HepG2 (cell line): ENCODE measurements at regions not wholly inside any gene's neighbourhood (a gene's known extent, or its start where the extent isn't known, plus 50 kb on each side); places are given as distances from the start of the nearest gene placed in this dataset.

Experiments
- ATAC-seq: fragments of 200-7000 bp; cut with Tn5 transposase; 3 replicates; pipeline ENCODE4 v1.9.1; 2020; ENCODE audit warnings: mild to moderate bottlenecking, moderate library complexity
- BruUV-seq: library from RNA; stranded (reverse); fragments of 400-500 nt; replicated peaks from 2 replicates; lab custom pipeline; 2021; lab: Mats Ljungman, UMichigan
- CTCF ChIA-PET: fragments of 300-600 bp; formaldehyde crosslinking; extraction: SDS; loops from one replicate; lab custom pipeline; 2021; ENCODE audit warnings: low total read pairs, inconsistent platforms, low intra/inter-chr PET ratio; lab: Yijun Ruan, JAX
- POLR2A ChIA-PET: fragments of 350-600 bp; sonication (Branson Sonifier 250); formaldehyde crosslinking; loops from one replicate; lab custom pipeline; 2020; ENCODE audit warnings: antibody characterized with exemption, inconsistent platforms; lab: Yijun Ruan, JAX
- DNase-seq: peaks from one replicate; pipeline ENCODE4 v3.0.0-alpha.2; 2015; ENCODE audit warnings: low spot score
- FAIRE-seq: peaks from 3 replicates; lab custom pipeline; 2011; peaks lifted over from hg19 to GRCh38; lab: Jason Lieb, UNC
- H2AFZ ChIP-seq: one replicate; pipeline ENCODE4 v1.6.1; 2011; ENCODE audit warnings: low read length, inconsistent platforms
- H3K27ac ChIP-seq: fragments of 300-600 bp; 3 replicates; pipeline ENCODE4 v1.8.0; 2011; ENCODE audit warnings: mixed run types, mild to moderate bottlenecking, mixed read lengths, low read length, inconsistent platforms; ENCODE audit not compliant: insufficient read depth; ENCODE audit errors: extremely low read length
- H3K27me3 ChIP-seq, 2 experiments: fragments of 200-600 bp in 1 of 2; 2 replicates in 1 of 2; 3 replicates in 1 of 2; pipeline versions ENCODE4 v1.6.0 to v1.8.0; 2011; ENCODE audit warnings: low read length in 2 of 2, mild to moderate bottlenecking in 2 of 2, moderate library complexity in 2 of 2, inconsistent platforms in 1 of 2; ENCODE audit not compliant: insufficient read depth in 2 of 2, control insufficient read depth in 1 of 2
- H3K36me3 ChIP-seq, 2 experiments: fragments of 200-600 bp in 1 of 2; replicated peaks in 1 of 2; 2 replicates in 1 of 2; 3 replicates in 1 of 2; pipeline versions ENCODE4 v1.5.1 to v1.8.0; 2011; ENCODE audit warnings: low read length in 2 of 2, inconsistent platforms in 1 of 2; ENCODE audit not compliant: insufficient read depth in 2 of 2, control insufficient read depth in 1 of 2
- H3K4me1 ChIP-seq: 2 replicates; pipeline ENCODE4 v1.5.1; 2012; ENCODE audit warnings: low read length, inconsistent platforms; ENCODE audit not compliant: insufficient read depth
- H3K4me2 ChIP-seq: 2 replicates; pipeline ENCODE4 v1.6.0; 2011; ENCODE audit warnings: low read depth, low read length, inconsistent platforms
- H3K4me3 ChIP-seq, 3 experiments: fragments of 200-600 bp in 1 of 3; sonication (generic), shearing (Covaris generic) in 1 of 3; replicated peaks in 1 of 3; 2 replicates each; pipeline ENCODE4 v1.5.1; 2011 to 2016; ENCODE audit warnings: low read length in 3 of 3, inconsistent platforms in 2 of 3, low read depth in 2 of 3, mild to moderate bottlenecking in 2 of 3, control low read depth in 1 of 3, mixed read lengths in 1 of 3; ENCODE audit not compliant: insufficient read depth in 1 of 3
- H3K79me2 ChIP-seq: one replicate; pipeline ENCODE4 v1.6.1; 2011; ENCODE audit warnings: low read length, inconsistent platforms; ENCODE audit not compliant: insufficient read depth
- H3K9ac ChIP-seq: 2 replicates; pipeline ENCODE4 v1.6.0; 2011; ENCODE audit warnings: mild to moderate bottlenecking, low read depth, low read length, inconsistent platforms; ENCODE audit not compliant: insufficient read depth
- H3K9me3 ChIP-seq: 2 replicates; pipeline ENCODE4 v1.5.1; 2012; ENCODE audit warnings: mild to moderate bottlenecking, low read length
- H4K20me1 ChIP-seq: 2 replicates; pipeline ENCODE4 v1.6.0; 2011; ENCODE audit warnings: inconsistent platforms, mild to moderate bottlenecking, low read length, moderate library complexity; ENCODE audit not compliant: insufficient read depth
- ISL2 ChIP-seq: sonication (generic); formaldehyde crosslinking; IDR thresholded peaks from 2 replicates; pipeline ENCODE4 v1.5.0; 2020; ENCODE audit warnings: missing genetic modification reagents
- JUN ChIP-seq: sonication (generic); formaldehyde crosslinking; IDR thresholded peaks from 2 replicates; pipeline ENCODE4 v1.4.0; 2020; ENCODE audit warnings: mild to moderate bottlenecking, missing genetic modification reagents
- KLF13 ChIP-seq: sonication (generic); formaldehyde crosslinking; IDR thresholded peaks from 2 replicates; pipeline ENCODE4 v1.4.0; 2020; ENCODE audit warnings: mild to moderate bottlenecking, missing genetic modification reagents
- RFX1 ChIP-seq: fragments of 450-650 bp; IDR thresholded peaks from 2 replicates; pipeline ENCODE4 v1.6.1; 2017
- SNRNP70 ChIP-seq: fragments of 200-400 bp; formaldehyde crosslinking; IDR thresholded peaks from 2 replicates; pipeline ENCODE4 v1.6.1; 2017; ENCODE audit warnings: mild to moderate bottlenecking, low read depth, low read length, moderate library complexity
- ZNF232 ChIP-seq: sonication (generic); formaldehyde crosslinking; IDR thresholded peaks from 2 replicates; pipeline ENCODE4 v1.4.0; 2020; ENCODE audit warnings: missing genetic modification reagents, borderline replicate concordance
- ZNF567 ChIP-seq: sonication (generic); formaldehyde crosslinking; IDR thresholded peaks from 2 replicates; pipeline ENCODE4 v1.8.1; 2023; ENCODE audit warnings: mild to moderate bottlenecking, missing genetic modification reagents, borderline replicate concordance
- ZNF816 ChIP-seq: sonication (generic); formaldehyde crosslinking; IDR thresholded peaks from 2 replicates; pipeline ENCODE4 v1.8.0; 2022; ENCODE audit warnings: missing genetic modification reagents, mild to moderate bottlenecking, borderline replicate concordance
- WGBS: methylation state at CpG from one replicate; pipeline ENCODE4 v1.1.6; 2017; ENCODE audit warnings: low lambda C conversion rate; 5-methylcytosine and 5-hydroxymethylcytosine counted together
- in situ Hi-C: cut with HindIII; loops from 2 replicates; pipeline ENCODE4 v1.10.0; 2017; ENCODE audit warnings: low pct_unique_long_range_greater_than_20kb; ENCODE audit not compliant: extremely low pct_ligation_motif_present
- intact Hi-C: fragments of 100-400 bp; cut with micrococcal nuclease; formaldehyde crosslinking; loops from one replicate; pipeline ENCODE4 v1.10.0; 2022; ENCODE audit not compliant: unreplicated experiment
- TF ChIP-seq, protein P1 (sequence below): sonication (generic); formaldehyde crosslinking; conservative IDR thresholded peaks from 2 replicates; pipeline ENCODE4 v1.5.0; 2020; ENCODE audit warnings: missing genetic modification reagents
- TF ChIP-seq, protein P2 (sequence below): sonication (generic); formaldehyde crosslinking; IDR thresholded peaks from 2 replicates; pipeline ENCODE4 v1.8.0; 2022; ENCODE audit warnings: missing genetic modification reagents, low read depth, mild to moderate bottlenecking, borderline replicate concordance

DNA sequence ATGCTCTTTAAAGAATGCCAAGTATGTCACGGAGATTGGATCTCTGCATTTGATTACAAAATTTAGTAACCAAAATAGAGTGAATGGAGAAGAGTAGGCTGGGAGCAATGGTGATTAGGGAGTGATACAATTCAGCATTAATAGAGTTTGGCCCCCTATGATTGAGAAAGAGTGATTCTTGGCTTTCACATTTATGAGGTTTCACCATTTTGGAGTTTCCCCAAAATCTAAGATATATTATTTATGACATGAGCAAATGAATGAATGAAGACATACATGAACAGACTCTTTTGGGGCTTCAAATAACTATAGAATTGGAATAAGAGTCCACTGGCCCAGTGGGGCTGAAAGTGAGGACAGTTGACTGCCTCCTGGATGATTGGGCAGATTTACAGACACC is 255.2 kb downstream of the LPIN1 start:
- POLR2A ChIA-PET: no interaction called here
- Histone ChIP-seq H3K9ac (no peak overlapping the region), H3K4me1 (peaks cover 1% of the 10 kb centered on the region; the same call in 1 of the 2 replicates), H3K9me3 (no peaks in the 10 kb centered on the region), H2AFZ (no peak overlapping the region), H3K4me2 (no peak overlapping the region), H3K4me3 (no peak overlapping the region), H3K27ac (no peak overlapping the region), H3K79me2 (no peaks in the 10 kb centered on the region), H3K27me3 (no peaks in the 10 kb centered on the region), H4K20me1 (no peaks in the 10 kb centered on the region), H3K36me3 (no peaks in the 10 kb centered on the region)
- 2% methylated on average over 1 of the region's 1 CpG for WGBS
- TF ChIP-seq, protein P1, sequence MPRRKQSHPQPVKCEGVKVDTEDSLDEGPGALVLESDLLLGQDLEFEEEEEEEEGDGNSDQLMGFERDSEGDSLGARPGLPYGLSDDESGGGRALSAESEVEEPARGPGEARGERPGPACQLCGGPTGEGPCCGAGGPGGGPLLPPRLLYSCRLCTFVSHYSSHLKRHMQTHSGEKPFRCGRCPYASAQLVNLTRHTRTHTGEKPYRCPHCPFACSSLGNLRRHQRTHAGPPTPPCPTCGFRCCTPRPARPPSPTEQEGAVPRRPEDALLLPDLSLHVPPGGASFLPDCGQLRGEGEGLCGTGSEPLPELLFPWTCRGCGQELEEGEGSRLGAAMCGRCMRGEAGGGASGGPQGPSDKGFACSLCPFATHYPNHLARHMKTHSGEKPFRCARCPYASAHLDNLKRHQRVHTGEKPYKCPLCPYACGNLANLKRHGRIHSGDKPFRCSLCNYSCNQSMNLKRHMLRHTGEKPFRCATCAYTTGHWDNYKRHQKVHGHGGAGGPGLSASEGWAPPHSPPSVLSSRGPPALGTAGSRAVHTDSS (CRISPR knock-in tag): no peak
- no peak for TF ChIP-seq ISL2 (CRISPR knock-in tag)
- TF ChIP-seq RFX1: no peak
- no peak for TF ChIP-seq ZNF567
- no peak for TF ChIP-seq JUN (CRISPR knock-in tag)
- TF ChIP-seq ZNF816 (CRISPR knock-in tag): no peak
- TF ChIP-seq, protein P2, sequence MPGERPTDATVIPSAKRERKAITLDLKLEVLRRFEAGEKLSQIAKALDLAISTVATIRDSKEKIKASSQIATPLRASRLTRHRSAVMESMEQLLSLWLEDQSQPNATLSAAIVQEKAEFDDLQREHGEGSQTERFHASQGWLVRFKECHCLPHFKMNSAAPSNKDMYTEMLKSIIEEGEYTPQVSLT (CRISPR knock-in tag): no peak
- TF ChIP-seq SNRNP70: no peak
- TF ChIP-seq KLF13 (CRISPR knock-in tag): no peak
- TF ChIP-seq ZNF232: no peak
- no TSS peak for BruUV-seq
- in situ Hi-C loops (no loop called here), intact Hi-C loops (no loop called here)
- CTCF ChIA-PET: no interaction called here
- no peak for FAIRE-seq
- DNase-seq: no peak
- no peak for ATAC-seq
